Smooth muscle cell (in vitro differentiated cells): ENCODE measurements at regions not wholly inside any gene's neighbourhood (a gene's known extent, or its start where the extent isn't known, plus 50 kb on each side); places are given as distances from the start of the nearest gene placed in this dataset.
"Not testable (repeated sequence)": the region's sequence is repeated elsewhere in the genome, so short reads cannot be mapped to it uniquely, and the experiment has no call there.

Experiments
- DNase-seq: peaks from one replicate; lab custom pipeline; 2025; ENCODE audit not compliant: unreplicated experiment; lab: John Stamatoyannopoulos, UW
- H2AFZ ChIP-seq: fragments of 200-600 bp; sonication (generic); 2 replicates; pipeline ENCODE4 v1.6.0; 2016; ENCODE audit warnings: antibody characterized with exemption, low read depth, mild to moderate bottlenecking
- H3F3A ChIP-seq: fragments of 200-600 bp; sonication (generic); 2 replicates; pipeline ENCODE4 v1.6.0; 2017; ENCODE audit warnings: antibody characterized with exemption, low read depth
- H3K27ac ChIP-seq: fragments of 200-600 bp; sonication (generic); 2 replicates; pipeline ENCODE4 v1.5.1; 2016; ENCODE audit warnings: low read depth, mild to moderate bottlenecking
- H3K27me3 ChIP-seq: fragments of 200-600 bp; sonication (generic); 2 replicates; pipeline ENCODE4 v1.6.1; 2016; ENCODE audit warnings: low read depth, mild to moderate bottlenecking
- H3K36me3 ChIP-seq: fragments of 200-600 bp; sonication (generic); 2 replicates; pipeline ENCODE4 v1.5.1; 2016; ENCODE audit warnings: low read depth
- H3K4me1 ChIP-seq: fragments of 200-600 bp; sonication (generic); 2 replicates; pipeline ENCODE4 v1.5.1; 2016; ENCODE audit warnings: low read depth
- H3K4me2 ChIP-seq: fragments of 200-600 bp; sonication (generic); 2 replicates; pipeline ENCODE4 v1.6.0; 2016; ENCODE audit warnings: mild to moderate bottlenecking
- H3K4me3 ChIP-seq: fragments of 200-600 bp; sonication (generic); 2 replicates; pipeline ENCODE4 v1.5.1; 2016; ENCODE audit warnings: mild to moderate bottlenecking
- H3K79me2 ChIP-seq: fragments of 200-600 bp; sonication (generic); 2 replicates; pipeline ENCODE4 v1.6.0; 2016; ENCODE audit warnings: low read depth, mild to moderate bottlenecking
- H3K9ac ChIP-seq: fragments of 200-600 bp; sonication (generic); 2 replicates; pipeline ENCODE4 v1.6.0; 2016; ENCODE audit warnings: low read depth
- H3K9me3 ChIP-seq: fragments of 200-600 bp; sonication (generic); replicated peaks from 2 replicates; pipeline ENCODE4 v1.5.1; 2016; ENCODE audit warnings: low read depth
- H4K20me1 ChIP-seq: fragments of 200-600 bp; sonication (generic); 2 replicates; pipeline ENCODE4 v1.6.0; 2016; ENCODE audit warnings: low read depth
- WGBS: methylation state at CpG from one replicate; pipeline ENCODE4 v1.1.7; 2016; ENCODE audit warnings: low lambda C conversion rate; 5-methylcytosine and 5-hydroxymethylcytosine counted together
- TF ChIP-seq, protein P1 (sequence below): fragments of 200-600 bp; sonication (generic); IDR thresholded peaks from 2 replicates; pipeline ENCODE4 v1.5.1; 2017; ENCODE audit warnings: borderline replicate concordance, mild to moderate bottlenecking, antibody characterized with exemption; ENCODE audit not compliant: insufficient read depth, poor library complexity, severe bottlenecking

DNA sequence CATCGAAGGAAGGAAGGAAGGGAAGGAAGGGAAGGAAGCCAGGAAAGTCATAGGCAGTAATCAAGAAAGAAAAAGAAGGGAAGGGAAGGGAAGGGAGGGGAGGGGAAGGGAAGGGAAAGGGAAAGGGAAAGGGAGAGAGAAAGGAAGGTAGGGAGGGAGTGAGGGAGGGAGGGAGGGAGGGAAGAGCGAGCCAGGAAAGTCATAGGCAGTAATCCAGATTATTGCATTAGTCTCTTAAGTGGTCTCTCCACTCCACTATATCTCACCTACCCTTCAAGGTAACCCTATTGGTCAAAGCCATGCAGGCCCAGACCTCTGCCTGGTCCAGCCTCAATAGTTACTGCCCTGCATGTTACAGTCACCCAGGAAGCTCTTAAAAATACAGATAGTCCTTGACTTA lies 106.2 kb upstream of the RAP2B start:
- H3K27ac ChIP-seq: no peak overlapping the region
- H3K4me2 ChIP-seq: no peak overlapping the region
- no peaks in the 10 kb centered on the region for H4K20me1 ChIP-seq
- no peaks in the 10 kb centered on the region for H3K36me3 ChIP-seq
- no peaks in the 10 kb centered on the region for H3K9me3 ChIP-seq
- no peaks in the 10 kb centered on the region for H3K27me3 ChIP-seq
- H2AFZ ChIP-seq: no peak overlapping the region
- no peaks in the 10 kb centered on the region for H3K4me1 ChIP-seq
- no peak overlapping the region for H3K9ac ChIP-seq
- H3K4me3 ChIP-seq: no peak overlapping the region
- 40% methylated on average over 1 of the region's 2 CpGs for WGBS
- TF ChIP-seq, protein P1, sequence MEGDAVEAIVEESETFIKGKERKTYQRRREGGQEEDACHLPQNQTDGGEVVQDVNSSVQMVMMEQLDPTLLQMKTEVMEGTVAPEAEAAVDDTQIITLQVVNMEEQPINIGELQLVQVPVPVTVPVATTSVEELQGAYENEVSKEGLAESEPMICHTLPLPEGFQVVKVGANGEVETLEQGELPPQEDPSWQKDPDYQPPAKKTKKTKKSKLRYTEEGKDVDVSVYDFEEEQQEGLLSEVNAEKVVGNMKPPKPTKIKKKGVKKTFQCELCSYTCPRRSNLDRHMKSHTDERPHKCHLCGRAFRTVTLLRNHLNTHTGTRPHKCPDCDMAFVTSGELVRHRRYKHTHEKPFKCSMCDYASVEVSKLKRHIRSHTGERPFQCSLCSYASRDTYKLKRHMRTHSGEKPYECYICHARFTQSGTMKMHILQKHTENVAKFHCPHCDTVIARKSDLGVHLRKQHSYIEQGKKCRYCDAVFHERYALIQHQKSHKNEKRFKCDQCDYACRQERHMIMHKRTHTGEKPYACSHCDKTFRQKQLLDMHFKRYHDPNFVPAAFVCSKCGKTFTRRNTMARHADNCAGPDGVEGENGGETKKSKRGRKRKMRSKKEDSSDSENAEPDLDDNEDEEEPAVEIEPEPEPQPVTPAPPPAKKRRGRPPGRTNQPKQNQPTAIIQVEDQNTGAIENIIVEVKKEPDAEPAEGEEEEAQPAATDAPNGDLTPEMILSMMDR: no peak
- DNase-seq: no peak
- H3F3A ChIP-seq: peaks cover 10% of the 10 kb centered on the region
- no peaks in the 10 kb centered on the region for H3K79me2 ChIP-seq

DNA sequence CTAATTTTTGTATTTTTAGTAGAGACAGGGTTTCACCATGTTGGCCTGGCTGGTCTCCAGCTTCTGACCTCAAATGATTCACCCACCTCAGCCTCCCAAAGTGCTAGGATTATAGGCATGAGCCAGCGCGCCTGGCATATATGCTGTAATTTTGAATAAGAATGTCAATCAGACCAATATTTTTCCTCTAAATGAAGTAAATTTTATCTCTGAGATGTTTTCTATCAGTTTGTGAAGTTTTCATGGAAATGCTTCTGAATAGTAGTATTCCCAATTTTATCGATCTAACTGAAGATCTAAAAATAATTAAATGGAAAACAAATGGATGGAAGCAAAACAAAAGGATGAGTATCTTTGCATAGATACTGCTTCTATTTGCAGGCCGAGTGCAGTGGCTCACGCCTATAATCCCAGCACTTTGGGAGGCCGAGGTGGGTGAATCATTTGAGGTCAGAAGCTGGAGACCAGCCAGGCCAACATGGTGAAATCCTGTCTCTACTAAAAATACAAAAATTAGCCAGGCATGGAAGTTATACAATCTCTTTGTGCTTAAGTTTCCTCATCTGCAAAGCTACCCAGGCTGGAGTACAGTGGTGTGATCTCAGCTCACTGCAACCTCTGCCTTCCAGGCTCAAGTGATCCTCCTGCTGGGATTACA lies 103.9 kb upstream of the RAP2B start:
- DNase-seq, H3K36me3 ChIP-seq, H3K9me3 ChIP-seq, H3K27me3 ChIP-seq, H2AFZ ChIP-seq, H4K20me1 ChIP-seq, H3K4me1 ChIP-seq, H3K79me2 ChIP-seq, H3K4me3 ChIP-seq, H3F3A ChIP-seq, H3K9ac ChIP-seq: not testable (repeated sequence)
- 18% methylated on average over 6 of the region's 6 CpGs for WGBS
- peak overlapping the region; percentile 16 for H3K4me2 ChIP-seq
- peak overlapping the region; percentile 92 for H3K27ac ChIP-seq

DNA sequence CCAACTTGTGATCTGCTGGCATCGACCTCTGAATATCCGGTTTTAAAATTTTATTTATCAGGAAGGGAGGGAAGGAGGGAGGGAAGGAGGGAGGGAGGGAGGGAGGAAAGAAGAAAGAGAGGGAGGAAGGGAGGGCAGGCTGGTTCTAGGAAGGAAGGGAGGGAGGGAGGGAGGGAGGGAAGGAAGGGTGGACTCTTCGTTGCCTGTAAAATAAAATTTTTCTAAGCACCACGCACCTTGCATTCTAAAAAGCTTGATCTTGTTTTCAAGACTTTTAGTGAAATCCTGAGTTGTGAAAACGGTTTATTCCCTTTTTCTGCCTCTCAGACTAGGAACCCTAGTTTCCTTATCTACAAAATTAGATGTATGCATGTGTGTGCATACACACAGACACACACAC lies 101.7 kb upstream of the RAP2B start:
- no peaks in the 10 kb centered on the region for H3K79me2 ChIP-seq
- H3K27me3 ChIP-seq: no peaks in the 10 kb centered on the region
- H3K4me3 ChIP-seq: no peak overlapping the region
- WGBS: 93% methylated on average over 5 of the region's 5 CpGs
- DNase-seq: no peak
- H2AFZ ChIP-seq: no peak overlapping the region
- H3K36me3 ChIP-seq: no peaks in the 10 kb centered on the region
- H3F3A ChIP-seq: peaks cover 4% of the 10 kb centered on the region
- TF ChIP-seq, protein P1: no peak
- H3K4me2 ChIP-seq: no peak overlapping the region
- H3K9me3 ChIP-seq: no peaks in the 10 kb centered on the region
- H3K27ac ChIP-seq: no peak overlapping the region
- H3K4me1 ChIP-seq: no peaks in the 10 kb centered on the region
- H4K20me1 ChIP-seq: no peaks in the 10 kb centered on the region
- no peak overlapping the region for H3K9ac ChIP-seq

DNA sequence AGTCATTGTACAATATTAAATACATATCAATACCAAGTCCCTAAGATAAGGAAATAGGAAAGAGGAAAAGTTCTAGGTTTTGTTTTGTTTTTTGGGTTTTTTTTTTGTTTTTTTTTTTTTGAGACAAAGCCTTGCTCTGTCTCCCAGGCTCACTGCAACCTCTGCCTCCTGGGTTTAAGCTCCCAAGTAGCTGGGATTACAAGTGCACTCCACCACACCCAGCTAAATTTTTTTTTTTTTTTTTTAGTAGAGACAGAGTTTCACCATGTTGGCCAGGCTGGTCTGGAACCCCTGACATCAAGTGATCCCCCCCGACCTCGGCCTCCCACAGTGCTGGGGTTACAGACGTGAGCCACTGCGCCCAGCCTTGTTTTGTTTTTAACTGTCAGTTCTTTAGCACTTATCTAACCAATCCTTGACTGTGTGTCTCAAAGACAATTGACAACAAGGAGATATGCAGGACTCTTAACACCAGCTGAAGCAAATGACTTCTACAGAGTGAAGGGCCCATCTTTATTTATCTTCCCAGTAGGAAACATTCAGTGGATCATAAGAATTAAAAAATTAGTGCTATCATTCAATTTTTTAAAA lies 100.0 kb upstream of the RAP2B start:
- no peak overlapping the region for H3K4me3 ChIP-seq
- TF ChIP-seq, protein P1: no peak
- H3K79me2 ChIP-seq: no peaks in the 10 kb centered on the region
- no peak overlapping the region for H3K9ac ChIP-seq
- no peak for DNase-seq
- H2AFZ ChIP-seq: no peak overlapping the region
- H3F3A ChIP-seq: peaks cover 4% of the 10 kb centered on the region
- H3K4me1 ChIP-seq: no peaks in the 10 kb centered on the region
- H3K27me3 ChIP-seq: no peaks in the 10 kb centered on the region
- no peak overlapping the region for H3K4me2 ChIP-seq
- no peaks in the 10 kb centered on the region for H4K20me1 ChIP-seq
- 84% methylated on average over 4 of the region's 4 CpGs for whole genome bisulfite sequencing
- H3K9me3 ChIP-seq: no peaks in the 10 kb centered on the region
- H3K27ac ChIP-seq: no peak overlapping the region
- H3K36me3 ChIP-seq: no peaks in the 10 kb centered on the region
